Urothelium cell line (cell line): ENCODE measurements at regions not wholly inside any gene's neighbourhood (a gene's known extent, or its start where the extent isn't known, plus 50 kb on each side); places are given as distances from the start of the nearest gene placed in this dataset.
A peak's percentile ranks its signal among the peaks of the same experiment; 100 is the strongest.
"Not testable (repeated sequence)": the region's sequence is repeated elsewhere in the genome, so short reads cannot be mapped to it uniquely, and the experiment has no call there.

Experiments used
- DNase-seq: peaks from one replicate; pipeline ENCODE4 v3.0.0; 2011; ENCODE audit warnings: low spot score, mixed read lengths
- FAIRE-seq: peaks from 2 replicates; lab custom pipeline; 2011; peaks lifted over from hg19 to GRCh38; lab: Jason Lieb, UNC

DNA sequence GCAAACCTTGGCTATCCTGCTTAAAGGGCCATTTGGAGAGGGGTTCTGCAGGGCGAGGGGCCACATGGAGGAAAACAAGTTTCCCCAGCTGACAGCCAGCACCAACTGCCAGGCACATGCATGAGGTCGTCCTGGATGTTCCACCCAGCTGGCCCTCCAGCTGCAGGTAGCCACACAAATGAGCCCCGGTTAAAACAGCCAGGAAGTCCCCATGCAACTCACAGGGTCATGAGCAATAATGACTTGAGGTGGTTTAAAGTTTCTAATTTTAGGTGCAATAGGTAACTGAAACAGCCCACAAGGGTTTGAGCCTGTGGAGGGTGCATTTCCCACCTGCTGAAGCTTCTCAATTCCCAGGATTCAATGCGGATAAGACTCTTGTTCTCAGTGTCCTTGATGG, 160.8 kb upstream of the CCZ1B start:
- FAIRE-seq, DNase-seq: not testable (repeated sequence)

DNA sequence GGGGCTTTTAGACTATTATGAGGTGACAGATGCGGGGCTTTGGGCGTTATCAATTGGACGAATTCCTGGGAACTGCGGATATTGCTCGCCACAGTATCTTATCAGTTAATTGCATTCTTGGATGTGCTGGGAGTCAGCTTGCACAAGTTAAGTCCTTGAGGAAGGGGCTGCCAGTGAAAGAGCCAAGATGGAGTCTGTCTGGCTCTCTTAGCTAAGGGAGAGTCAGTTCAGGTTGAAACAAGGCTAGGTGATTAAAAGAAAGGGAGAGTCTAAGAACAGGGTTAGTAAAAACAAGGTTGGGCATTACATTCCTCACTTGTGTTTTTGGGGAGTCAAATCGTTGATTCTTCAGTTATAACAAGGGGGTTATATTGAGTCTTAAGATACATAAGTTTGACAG, 162.5 kb upstream of the CCZ1B start:
- DNase-seq, FAIRE-seq: not testable (repeated sequence)

DNA sequence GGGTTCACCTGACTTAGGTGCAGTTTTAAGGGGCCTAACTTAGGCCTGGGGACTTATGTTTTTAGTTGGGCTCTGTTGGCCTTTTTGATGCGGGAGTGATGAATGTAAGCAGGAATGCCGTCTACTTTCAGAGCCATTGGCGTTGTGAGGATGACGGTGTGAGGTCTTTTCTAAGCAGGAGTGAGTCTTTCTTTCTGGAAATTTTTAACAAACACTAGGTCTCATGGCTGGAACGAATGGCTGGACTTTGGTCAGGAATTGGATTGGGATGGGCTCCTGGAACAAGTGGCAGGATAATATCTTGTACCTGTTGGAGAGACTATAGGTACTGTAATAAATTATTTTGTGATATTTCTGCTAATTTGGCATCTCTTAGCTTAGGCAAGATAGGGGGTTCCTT, 163.9 kb upstream of the CCZ1B start:
- DNase-seq, FAIRE-seq: not testable (repeated sequence)

DNA sequence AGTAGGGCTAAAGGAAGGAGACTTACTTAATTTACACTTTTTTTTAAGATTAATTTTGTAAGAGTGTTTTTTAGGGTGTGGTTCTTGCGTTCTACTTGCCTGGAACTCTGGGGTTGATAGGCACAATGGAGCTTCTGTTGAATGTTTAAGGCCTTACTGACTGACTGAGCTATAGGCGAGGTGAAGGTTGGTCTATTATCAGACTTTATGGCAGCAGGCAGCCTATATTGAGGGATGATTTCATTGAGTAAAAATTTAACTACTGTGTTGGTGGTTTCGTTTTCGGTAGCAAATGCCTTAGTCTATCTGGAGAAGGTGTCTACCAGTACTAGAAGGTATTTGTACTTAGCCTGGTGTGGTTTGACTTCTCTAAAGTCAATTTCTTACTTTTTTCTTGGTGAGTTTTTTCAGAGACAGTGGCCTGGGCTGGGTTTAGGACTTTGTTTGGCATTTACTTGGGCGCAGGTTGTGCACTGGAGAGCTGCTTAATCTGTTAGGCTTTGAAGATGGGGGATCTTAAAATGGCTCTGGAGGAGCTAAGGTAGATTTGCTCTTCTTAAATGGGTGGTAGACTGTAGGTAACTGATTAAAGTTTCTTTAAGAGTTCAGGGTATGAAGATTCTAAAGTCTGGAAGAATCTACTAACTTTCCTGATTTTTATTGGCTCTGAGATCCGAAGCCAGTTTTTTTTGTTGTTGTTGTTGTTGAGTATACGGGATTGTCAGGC, 164.5 kb upstream of the CCZ1B start:
- FAIRE-seq, DNase-seq: not testable (repeated sequence)

DNA sequence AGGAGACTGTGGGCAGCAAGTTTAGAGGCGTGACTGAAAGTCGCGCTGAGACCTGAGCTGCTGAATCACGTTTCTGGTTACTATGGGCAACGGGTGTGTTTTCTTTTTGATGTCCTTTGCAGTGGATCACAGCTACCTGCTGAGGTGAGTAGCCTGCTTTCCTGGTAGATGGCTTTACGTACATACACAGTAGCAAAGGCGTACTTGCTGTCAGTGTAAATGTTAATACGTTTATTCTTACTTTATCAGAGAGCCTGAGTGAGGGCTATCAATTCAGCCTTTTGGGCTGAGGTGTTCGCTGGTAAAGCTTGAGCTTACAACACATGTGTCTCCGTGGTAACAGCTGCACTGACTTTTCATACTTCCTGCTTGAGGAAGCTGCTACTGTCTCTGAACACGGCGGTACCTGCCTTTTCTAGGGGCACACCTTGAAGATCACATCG, 165.1 kb upstream of the CCZ1B start:
- DNase-seq = peak; percentile 70
- FAIRE-seq = not testable (repeated sequence)

DNA sequence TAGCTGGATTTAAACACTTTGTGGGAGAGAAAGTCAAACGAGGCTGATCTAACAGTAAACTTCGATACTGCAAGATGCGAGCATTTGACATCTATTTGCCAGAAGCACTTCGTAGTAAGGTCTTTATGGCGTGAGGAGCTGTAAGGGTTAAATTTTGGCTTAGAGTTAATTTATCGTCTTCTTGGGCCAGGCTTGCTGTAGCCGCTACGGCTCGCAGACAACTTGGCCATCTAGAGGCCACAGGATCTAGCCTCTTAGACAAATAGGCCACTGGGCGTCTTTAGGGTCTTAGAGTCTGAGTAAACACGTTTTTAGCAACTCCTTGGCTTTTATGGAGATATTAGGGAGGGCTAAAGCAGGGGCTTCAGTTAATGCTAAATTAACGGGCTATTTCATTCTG, 165.6 kb upstream of the CCZ1B start:
- not testable (repeated sequence) for DNase-seq, FAIRE-seq

DNA sequence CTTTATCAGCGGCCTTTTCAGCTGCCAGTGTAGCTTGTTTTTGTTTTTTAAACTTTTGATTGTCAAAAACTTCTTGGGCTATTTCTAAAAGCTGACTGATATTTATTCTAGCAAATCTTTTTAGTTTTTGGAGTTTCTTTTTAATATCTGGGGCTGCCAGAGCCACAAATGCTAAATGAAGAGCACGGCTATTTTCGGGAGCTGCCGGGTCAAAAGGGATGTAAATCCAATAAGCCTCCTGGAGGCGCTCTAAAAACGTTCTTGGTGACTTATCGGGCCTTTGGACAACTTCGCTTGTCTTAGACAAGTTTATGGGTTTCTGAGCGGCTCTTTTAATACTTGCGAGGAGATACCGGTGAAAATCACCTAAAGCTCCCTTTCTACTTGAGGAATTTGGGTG, 166.1 kb upstream of the CCZ1B start:
- not testable (repeated sequence) for DNase-seq, FAIRE-seq

DNA sequence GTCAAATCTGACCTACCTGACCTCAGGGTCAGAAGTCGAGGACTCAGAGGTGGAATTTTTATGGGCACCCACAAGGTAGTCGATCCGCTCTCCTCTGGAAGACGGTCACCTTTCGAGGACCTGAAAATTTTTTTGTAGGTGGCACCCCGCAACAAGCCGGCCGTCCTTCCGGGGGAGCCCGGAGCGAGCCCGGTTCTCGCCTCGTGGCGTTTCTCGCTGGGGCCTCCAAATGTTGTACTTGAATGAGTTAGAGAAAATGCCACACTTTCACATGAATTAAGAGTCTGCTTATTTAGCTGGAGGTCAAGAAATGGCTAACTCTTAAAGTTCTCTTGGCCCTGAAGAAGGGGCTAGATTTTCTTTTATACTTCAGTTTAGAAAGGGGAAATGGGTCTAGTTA, 169.0 kb upstream of the CCZ1B start:
- not testable (repeated sequence) for DNase-seq, FAIRE-seq

DNA sequence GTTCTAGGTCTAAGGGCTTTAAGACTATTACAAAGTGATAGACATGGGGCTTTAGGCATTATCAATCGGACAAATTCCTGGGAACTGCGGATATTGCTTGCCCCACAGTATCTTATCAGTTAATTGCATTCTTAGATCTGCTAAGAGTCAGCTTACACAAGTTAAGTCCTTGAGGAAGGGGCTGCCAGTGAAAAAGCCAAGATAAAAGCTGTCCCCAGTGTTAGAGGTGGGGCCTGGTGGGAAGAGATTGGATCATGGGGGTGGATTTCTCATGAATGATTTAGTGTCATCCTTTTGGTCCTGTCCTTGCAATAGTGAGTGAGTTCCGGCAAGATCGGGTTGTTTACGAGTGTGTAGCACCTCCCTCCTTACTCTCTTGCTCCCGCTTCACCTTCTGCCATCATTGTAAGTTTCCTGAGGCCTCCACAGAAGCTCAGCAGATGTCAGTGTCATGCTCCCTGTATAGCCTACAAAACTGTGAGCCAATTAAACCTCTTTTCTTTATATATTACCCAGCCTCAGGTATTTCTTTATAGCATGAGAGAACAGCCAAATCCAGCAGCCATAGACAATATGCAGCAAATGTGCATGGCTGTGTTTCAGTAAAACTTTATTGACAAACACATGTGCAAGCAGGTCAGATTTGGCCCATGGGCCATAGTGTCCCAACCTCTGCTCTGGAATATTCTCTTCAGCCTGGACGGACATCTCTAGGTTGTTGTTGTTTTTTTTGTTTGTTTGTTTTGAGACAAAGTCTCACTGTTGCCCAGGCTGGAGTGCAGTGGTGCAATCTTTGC, 169.6 kb upstream of the CCZ1B start:
- not testable (repeated sequence) for DNase-seq, FAIRE-seq

DNA sequence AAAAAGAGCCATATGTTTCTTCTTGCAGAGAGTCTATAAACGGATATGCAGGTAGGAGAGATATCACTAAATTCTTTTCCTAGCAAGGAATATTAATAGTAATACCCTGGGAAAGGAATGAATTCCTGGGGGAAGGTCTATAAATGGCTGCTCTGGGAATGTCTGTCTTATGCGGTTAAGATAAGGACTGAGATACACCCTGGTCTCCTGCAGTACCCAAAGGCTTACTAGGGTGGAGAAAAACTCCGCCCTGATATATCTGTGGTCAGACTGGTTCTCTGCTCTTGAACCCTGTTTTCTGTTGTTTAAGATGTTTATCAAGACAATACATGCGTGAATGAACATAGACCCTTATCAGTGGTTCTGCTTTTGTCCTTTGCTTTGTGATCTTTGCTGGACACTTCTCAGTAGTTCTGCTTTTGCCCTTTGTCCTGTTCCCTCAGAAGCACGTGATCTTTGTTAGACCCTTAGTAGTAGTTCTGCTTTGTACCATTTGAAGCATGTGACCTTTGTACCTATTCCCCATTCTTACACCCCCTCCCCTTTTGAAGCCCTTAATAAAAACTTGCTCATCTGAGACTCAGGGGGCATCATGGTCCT, 173.1 kb upstream of the CCZ1B start:
- not testable (repeated sequence) for DNase-seq, FAIRE-seq

DNA sequence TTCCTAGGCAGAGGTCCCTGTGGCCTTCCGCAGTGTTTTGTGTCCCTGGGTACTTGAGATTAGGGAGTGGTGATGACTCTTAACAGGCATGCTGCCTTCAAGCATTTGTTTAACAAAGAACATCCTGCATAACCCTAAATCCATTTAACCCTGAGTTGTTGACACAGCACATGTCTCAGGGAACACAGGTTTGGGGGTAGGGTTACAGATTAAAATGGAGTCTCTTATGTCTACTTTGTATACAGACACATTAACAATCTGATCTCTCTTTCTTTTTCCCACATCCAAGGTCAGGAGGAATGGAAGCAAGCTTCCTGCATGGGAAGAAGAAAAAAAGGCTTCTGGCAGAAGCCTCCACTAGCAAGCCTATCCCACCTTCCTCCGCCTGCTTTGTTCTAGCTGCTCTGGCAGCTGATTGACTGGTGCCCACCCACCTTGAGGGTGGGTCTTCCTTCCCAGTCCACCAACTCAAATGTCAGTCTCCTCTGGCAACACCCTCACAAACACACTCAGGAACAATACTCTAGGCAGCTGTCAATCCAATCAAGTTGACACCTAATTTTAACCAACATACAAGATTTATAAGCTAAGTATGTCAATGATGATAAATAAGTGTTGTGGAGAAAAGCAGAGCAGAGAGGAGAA, 176.5 kb upstream of the CCZ1B start:
- FAIRE-seq (no peak), DNase-seq (no peak)

DNA sequence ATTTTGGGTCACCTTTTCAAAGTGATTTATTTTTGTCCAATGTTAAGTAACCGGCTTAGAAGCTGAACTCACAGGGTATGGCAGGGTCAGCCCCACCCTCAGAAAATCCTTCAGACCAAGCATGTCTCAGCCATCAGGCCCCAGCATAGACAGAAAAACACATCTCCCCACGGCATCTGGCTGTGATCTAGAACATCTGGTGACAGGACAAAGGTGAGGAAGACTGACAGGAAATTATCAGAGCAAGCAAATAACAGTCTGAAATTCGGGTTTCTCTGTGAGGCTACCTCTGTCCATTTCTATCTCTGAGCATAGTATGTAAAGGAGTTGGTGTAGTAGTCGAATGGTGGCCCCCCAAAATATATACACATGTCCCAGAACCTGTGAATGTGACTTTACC, 177.0 kb upstream of the C1GALT1 start:
- DNase-seq (no peak), FAIRE-seq (peak; percentile 87)

DNA sequence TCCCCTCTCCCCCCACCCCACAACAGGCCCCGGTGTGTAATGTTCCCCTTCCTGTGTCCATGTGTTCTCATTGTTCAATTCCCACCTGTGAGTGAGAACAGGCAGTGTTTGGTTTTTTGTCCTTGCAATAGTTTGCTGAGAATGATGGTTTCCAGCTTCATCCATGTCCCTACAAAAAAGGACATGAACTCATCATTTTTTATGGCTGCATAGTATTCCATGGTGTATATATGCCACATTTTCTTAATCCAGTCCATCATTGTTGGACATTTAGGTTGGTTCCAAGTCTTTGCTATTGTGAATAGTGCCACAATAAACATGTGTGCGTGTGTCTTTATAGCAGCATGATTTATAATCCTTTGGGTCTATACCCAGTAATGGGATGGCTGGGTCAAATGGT, 176.4 kb upstream of the C1GALT1 start:
- FAIRE-seq = not testable (repeated sequence)

DNA sequence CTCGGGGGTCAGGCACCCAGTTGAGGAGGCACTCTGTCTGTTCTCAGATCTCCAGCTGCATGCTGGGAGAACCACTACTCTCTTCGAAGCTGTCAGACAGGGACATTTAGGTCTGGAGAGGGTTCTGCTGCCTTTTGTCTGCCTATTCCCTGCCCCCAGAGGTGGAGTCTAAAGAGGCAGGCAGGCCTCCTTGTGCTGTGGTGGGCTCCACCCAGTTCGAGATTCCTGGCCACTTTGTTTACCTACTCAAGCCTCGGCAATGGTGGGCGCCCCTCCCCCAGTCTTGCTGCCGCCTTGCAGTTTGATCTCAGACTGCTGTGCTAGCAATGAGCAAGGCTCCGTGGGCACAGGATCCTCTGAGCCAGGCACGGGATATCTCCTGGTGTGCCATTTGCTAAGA, 171.1 kb upstream of the C1GALT1 start:
- not testable (repeated sequence) for DNase-seq, FAIRE-seq

More for the DNA sequence above, 176.4 kb upstream of the C1GALT1 start:
- DNase-seq = not testable (repeated sequence)

DNA sequence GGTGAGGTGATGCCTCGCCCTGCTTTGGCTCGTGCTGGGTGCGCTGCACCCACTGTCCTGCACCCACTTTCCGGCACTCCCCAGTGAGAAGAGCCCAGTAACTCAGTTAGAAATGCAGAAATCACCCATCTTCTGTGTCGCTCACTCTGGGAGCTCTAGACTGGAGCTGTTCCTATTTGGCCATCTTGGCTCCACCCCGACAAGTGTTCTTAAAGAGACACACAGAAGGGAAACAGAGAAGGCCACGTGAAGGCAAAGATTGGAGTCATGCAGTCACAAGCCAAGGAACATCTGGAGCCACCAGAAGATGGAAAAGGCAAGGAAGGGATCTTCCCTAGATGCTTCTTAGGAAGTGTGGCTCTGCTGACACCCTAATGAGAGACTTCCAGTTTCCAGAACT, 170.6 kb upstream of the C1GALT1 start:
- FAIRE-seq = peak; percentile 56
- not testable (repeated sequence) for DNase-seq

DNA sequence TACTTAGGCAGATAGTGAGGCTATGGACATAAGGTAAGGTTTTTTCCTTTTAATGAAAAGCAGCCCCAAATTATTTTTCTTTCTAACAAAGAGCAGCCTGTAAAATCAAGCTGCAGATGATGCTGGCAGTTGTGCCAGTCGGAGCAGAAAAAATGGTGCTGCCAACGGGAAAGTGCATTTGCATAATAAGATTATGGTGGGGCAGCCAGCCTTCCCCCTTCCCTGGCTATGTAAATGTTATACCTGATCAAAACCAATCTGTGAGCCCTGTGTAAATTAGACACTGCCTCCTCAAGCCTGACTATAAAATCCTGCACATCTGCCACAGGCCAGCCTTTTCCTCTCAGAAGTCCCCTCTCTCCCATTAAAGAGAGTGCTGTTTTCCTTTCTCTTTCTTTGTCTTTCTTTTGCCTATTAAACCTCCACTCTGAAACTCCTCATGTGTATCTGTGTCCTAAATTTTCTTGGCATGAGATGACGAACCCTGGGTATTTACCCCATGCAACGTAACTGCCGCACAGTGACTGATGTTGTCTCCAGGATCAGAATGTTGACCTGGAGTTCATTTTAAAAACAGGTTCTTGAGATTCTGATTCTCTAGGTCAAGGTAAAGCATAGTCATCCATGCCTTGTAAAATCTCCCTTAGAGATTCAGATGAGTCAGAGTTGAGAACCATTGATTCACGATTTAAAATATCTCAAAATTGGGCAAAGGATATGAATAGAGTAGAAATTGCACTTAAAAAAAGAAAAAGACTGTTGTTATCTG, 167.3 kb upstream of the C1GALT1 start:
- no peak for DNase-seq
- FAIRE-seq = peak; percentile 78

DNA sequence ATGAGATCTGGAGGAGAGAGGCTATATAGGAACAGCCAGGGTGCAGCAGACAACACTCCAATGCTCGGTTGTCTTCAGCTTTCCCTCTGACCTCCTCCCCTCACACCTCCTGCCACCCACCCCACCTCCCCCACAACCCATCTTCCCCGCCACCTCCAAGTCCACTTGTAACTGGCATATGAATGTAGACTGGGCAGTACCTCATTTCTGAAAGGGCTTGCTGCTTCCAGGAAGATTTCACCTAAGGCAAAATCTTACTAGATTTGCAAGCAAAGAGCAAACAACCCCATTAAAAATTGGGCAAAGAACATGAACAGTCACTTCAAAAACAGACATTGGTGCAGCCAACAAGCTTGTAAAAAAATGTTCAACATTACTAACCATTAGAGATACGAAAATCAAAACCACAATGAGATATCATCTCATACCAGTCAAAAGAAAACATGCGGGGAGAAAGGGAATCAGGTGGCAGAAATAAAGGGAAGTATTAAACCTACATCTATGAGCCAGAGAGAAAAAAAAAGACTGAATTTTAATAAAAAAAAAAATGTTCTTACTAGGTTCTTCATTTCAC, 164.6 kb upstream of the C1GALT1 start:
- FAIRE-seq (peak; percentile 63), DNase-seq (no peak)

DNA sequence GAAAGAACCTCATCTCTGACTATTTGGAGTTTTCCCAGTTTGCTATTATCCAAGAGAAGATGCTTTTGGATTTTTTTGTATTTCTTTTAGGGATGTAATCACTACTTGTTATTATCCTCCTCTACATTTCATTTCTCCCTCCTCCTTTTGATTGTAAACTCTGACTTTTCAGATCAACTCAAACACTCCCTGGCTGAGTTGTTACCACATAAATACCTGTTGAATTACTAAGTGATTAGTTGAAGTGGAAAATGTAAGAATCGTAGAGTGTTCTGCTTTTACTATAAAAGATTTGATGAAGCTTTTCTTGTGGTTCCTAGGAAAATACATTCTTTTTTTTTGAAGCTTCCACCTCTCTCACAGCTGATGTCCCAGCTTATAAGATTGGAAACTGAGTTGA, 164.1 kb upstream of the C1GALT1 start:
- FAIRE-seq (no peak), DNase-seq (no peak)

DNA sequence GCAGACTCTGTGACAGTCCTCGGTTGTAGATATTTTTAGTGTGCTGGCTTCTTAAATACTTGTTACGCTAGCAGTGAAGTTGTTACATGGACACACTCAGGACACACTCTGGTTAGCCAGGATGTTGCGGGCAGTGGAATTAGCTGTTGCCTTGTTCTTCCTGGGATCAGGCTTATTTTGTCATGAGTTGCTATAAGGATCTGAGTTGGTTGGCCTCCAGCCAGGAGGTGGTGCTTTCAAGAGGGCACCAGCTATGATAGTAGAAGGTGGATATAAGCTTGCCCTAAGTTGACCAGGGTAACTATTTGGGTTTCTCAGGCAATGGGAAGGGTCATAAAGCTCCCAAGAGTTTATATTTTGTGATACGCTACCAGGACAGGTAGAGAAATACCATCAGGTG, 150.1 kb upstream of the C1GALT1 start:
- FAIRE-seq = no peak
- no peak for DNase-seq

DNA sequence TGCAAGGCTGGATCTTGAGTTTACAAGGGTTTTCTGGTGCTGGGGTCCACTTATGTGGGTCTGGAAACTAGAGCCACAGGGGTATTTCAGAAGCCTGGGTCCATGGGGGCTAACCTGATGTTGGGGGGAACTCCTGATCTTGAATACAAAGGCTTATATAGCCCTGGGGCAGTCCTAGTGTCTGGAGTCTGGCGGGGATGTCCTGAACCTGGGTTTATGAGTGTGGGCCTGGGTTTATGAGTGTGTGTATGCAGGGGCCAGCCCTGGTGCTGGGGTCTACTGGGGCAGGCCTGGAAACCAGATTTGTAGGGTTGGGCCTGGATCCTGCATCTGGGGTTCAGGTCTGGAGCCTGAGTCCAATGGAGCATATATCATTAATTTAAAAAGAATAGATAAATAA, 146.5 kb upstream of the C1GALT1 start:
- DNase-seq = no peak
- FAIRE-seq = no peak
